ENCODE measurements at regions not wholly inside any gene's neighbourhood (a gene's known extent, or its start where the extent isn't known, plus 50 kb on each side); places are given as distances from the start of the nearest gene placed in this dataset.
"Not testable (repeated sequence)": the region's sequence is repeated elsewhere in the genome, so short reads cannot be mapped to it uniquely, and the experiment has no call there.

GRCh38 chr5:20825951-20826350 lies 838.0 kb upstream of the CDH18 start:
- not testable (repeated sequence) for TF ChIP-seq CTCF (IDR thresholded peaks at IDR 0.05; ENCODE audit: low read length); EZH2 (optimal IDR thresholded peaks at IDR 0.05; ENCODE audit: low read depth, low read length)

Data from MM.1S (cell line).